ENCODE measurements at regions not wholly inside any gene's neighbourhood (a gene's known extent, or its start where the extent isn't known, plus 50 kb on each side); places are given as distances from the start of the nearest gene placed in this dataset.

DNA sequence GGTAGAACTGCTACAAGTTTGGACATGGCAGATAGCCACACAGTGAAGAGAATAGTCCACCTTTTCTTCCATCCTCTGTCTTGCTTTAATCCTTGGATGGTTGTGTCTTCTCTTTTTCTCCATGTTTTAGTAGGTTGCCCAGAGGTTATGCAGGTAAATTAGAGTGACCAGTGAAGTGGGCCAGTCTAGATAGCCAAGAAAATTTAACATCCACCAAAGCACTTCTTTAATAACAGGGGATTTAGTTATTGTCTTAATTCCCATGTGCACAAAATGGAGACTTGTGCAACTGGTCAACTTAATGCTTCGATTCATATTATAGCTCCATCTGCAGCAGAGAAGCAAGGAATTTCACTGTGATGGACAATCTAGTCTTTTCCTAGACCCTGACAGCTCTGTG is 58.8 kb upstream of the RCN1 start:
- TF ChIP-seq CTCF (IDR thresholded peaks at IDR 0.05), result no peak
- no peak for TF ChIP-seq POLR2A (IDR thresholded peaks at IDR 0.05)
